Ishikawa (cell line): ENCODE measurements at regions not wholly inside any gene's neighbourhood (a gene's known extent, or its start where the extent isn't known, plus 50 kb on each side); places are given as distances from the start of the nearest gene placed in this dataset.

Experiments
- CEBPB ChIP-seq: IDR thresholded peaks from 2 replicates; pipeline ENCODE4 v1.6.1; 2012
- CREB1 ChIP-seq: IDR thresholded peaks from 2 replicates; pipeline ENCODE4 v1.6.1; 2012; ENCODE audit warnings: low read depth
- EGR1 ChIP-seq: IDR thresholded peaks from 2 replicates; pipeline ENCODE4 v1.6.1; 2012
- EP300 ChIP-seq: IDR thresholded peaks from 2 replicates; pipeline ENCODE4 v1.6.1; 2012; ENCODE audit warnings: borderline replicate concordance
- FOXM1 ChIP-seq: IDR thresholded peaks from 2 replicates; pipeline ENCODE4 v1.6.1; 2012; ENCODE audit warnings: low read depth, borderline replicate concordance
- MAX ChIP-seq: IDR thresholded peaks from 2 replicates; pipeline ENCODE4 v1.6.1; 2012
- NFIC ChIP-seq: IDR thresholded peaks from 2 replicates; pipeline ENCODE4 v1.6.1; 2012
- RAD21 ChIP-seq: IDR thresholded peaks from 2 replicates; pipeline ENCODE4 v1.6.1; 2012; ENCODE audit warnings: low read depth
- TAF1 ChIP-seq: IDR thresholded peaks from 2 replicates; pipeline ENCODE4 v1.6.1; 2012; ENCODE audit warnings: low read depth, mild to moderate bottlenecking
- TCF12 ChIP-seq: IDR thresholded peaks from 2 replicates; pipeline ENCODE4 v1.6.1; 2012; ENCODE audit warnings: low read depth
- TEAD4 ChIP-seq: IDR thresholded peaks from 2 replicates; pipeline ENCODE4 v1.6.1; 2012
- USF1 ChIP-seq: IDR thresholded peaks from 2 replicates; pipeline ENCODE4 v1.6.1; 2012
- YY1 ChIP-seq: IDR thresholded peaks from 2 replicates; pipeline ENCODE4 v1.6.1; 2012; ENCODE audit warnings: low read depth
- ZBTB7A ChIP-seq: IDR thresholded peaks from 2 replicates; pipeline ENCODE4 v1.6.1; 2012; ENCODE audit warnings: low read depth
- TF ChIP-seq, protein P1 (sequence below): IDR thresholded peaks from 2 replicates; pipeline ENCODE4 v1.6.1; 2012; ENCODE audit warnings: low read depth, mild to moderate bottlenecking

DNA sequence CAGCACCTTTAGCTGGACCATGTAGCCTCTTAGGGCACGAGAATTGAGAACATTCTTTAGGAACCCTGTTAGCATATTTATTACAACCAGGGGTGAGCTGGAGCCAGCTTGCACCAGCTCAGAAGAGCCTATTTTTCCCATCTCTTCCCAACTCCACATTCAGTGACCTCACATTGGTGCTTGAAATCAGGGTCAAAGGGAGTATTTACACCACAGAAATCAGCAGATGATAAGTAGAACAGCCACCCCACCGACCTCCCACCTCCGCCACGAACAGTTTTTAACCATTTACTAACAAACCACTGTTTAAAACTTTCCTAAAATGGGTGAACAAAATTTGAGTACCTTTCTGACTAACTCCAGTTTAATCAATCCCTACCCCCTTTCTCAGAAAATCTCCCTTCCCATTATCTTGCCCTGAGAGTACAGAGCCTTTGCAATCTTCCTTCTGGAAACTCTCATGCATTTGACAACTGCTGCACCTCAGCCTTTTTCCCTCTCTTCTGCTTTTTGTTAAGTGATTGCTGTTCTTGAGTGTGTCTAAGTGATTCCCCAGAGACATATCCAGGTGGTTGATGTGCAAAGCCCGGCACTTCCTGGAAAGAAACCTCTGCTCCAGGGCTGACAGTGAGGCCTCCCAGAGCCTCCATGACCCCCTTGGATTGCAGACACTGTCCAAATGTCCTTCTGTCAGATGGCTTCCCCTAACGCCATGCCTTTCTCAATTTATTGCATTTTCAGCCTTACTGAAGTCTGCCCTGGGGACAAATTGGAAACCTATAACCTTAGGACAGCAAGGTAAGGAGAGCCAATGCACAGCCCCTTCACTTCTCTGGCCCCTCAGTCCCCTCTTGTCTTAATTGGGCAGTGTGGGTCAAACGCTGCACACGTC is 389.5 kb upstream of the TNP1 start:
- TF ChIP-seq USF1 (no peak), CREB1 (no peak), TEAD4 (no peak), FOXM1 (no peak), RAD21 (no peak), YY1 (no peak), EGR1 (no peak), TAF1 (no peak), CEBPB (no peak)
- TF ChIP-seq, protein P1, sequence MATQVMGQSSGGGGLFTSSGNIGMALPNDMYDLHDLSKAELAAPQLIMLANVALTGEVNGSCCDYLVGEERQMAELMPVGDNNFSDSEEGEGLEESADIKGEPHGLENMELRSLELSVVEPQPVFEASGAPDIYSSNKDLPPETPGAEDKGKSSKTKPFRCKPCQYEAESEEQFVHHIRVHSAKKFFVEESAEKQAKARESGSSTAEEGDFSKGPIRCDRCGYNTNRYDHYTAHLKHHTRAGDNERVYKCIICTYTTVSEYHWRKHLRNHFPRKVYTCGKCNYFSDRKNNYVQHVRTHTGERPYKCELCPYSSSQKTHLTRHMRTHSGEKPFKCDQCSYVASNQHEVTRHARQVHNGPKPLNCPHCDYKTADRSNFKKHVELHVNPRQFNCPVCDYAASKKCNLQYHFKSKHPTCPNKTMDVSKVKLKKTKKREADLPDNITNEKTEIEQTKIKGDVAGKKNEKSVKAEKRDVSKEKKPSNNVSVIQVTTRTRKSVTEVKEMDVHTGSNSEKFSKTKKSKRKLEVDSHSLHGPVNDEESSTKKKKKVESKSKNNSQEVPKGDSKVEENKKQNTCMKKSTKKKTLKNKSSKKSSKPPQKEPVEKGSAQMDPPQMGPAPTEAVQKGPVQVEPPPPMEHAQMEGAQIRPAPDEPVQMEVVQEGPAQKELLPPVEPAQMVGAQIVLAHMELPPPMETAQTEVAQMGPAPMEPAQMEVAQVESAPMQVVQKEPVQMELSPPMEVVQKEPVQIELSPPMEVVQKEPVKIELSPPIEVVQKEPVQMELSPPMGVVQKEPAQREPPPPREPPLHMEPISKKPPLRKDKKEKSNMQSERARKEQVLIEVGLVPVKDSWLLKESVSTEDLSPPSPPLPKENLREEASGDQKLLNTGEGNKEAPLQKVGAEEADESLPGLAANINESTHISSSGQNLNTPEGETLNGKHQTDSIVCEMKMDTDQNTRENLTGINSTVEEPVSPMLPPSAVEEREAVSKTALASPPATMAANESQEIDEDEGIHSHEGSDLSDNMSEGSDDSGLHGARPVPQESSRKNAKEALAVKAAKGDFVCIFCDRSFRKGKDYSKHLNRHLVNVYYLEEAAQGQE, result no peak

GRCh38 chr2:217248312-217248935 is 388.6 kb upstream of the TNP1 start:
- TF ChIP-seq MAX, result no peak
- TF ChIP-seq TCF12, result no peak
- TF ChIP-seq EP300, result no peak
- no peak for TF ChIP-seq NFIC
- TF ChIP-seq, protein P1, result no peak
- TF ChIP-seq TAF1, result no peak
- TF ChIP-seq YY1, result no peak
- TF ChIP-seq CREB1, result no peak

DNA sequence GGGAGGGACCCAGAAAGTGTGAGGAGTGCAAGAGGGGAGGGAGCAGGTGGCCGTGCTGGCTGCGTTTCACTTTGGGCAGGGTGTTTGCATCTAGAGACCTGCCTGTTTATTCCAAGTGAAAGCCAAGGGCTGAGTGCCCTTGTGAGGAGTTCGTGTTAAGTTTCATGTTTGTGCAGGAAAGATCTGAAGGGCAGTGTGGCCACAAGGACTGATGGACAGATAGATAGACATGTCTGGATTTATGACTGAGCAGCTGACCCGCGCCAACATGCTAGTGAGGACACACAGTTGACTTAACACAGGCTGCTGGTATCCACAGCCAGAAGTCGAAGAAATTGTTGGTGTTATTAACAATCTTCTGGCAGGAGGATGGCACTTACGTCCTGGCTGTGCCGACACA is 387.6 kb upstream of the TNP1 start:
- TF ChIP-seq CREB1, result no peak
- TF ChIP-seq MAX, result no peak
- TF ChIP-seq YY1, result no peak
- TF ChIP-seq TCF12, result no peak
- TF ChIP-seq EP300, result no peak
- TF ChIP-seq FOXM1, result no peak
- TF ChIP-seq NFIC, result no peak
- TF ChIP-seq ZBTB7A, result no peak
- TF ChIP-seq, protein P1, result no peak

DNA sequence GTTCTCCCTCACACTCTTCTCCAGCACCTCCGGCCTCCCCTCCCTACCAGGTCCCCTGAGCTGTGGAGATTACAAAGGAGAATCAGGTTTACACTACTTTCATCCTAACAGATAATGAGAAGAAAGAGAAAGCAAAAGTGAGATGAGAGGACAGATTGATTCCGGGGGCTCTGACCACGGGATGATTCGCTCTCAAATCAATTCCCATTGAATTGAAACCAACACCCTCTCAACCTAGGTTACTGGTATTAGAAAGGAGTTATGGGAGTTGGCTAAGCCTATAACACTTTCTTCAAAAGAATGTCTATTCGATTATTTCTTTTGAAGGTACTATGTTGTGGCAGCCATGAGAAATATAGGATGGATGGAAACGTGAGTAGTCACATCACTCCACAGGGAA is 386.2 kb upstream of the TNP1 start:
- TF ChIP-seq FOXM1 (no peak), NFIC (no peak)

DNA sequence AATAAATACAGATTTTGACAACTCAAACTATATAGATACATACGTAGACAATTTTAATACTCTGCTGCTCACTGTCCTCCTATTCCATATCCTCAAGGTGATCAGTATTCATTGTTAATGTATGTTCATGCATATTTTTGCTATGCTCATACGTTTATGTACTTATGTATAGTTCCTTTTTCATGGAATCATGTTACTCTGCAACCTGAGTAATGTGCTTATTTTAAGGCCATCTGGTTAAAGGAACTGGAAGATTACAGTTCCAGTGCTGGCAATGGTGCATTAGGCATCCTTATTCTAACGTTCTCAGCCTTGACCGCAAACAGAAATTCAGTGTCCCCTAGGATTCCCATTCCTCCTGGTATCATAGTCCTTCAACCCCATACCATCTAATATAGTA is 385.0 kb upstream of the TNP1 start:
- no peak for TF ChIP-seq MAX
- no peak for TF ChIP-seq TAF1
- TF ChIP-seq USF1, result no peak
- no peak for TF ChIP-seq CREB1
- no peak for TF ChIP-seq YY1
- no peak for TF ChIP-seq CEBPB
- TF ChIP-seq EGR1, result no peak
- no peak for TF ChIP-seq ZBTB7A
- TF ChIP-seq FOXM1, result no peak
- no peak for TF ChIP-seq TCF12
- TF ChIP-seq, protein P1, result no peak
- no peak for TF ChIP-seq TEAD4
- no peak for TF ChIP-seq RAD21
- TF ChIP-seq NFIC, result no peak
- TF ChIP-seq EP300, result no peak
